IPS-18c (cell line): ENCODE measurements at regions not wholly inside any gene's neighbourhood (a gene's known extent, or its start where the extent isn't known, plus 50 kb on each side); places are given as distances from the start of the nearest gene placed in this dataset.

Experiments used
- H3K4me3 ChIP-seq: 2 replicates; pipeline ENCODE4 v1.7.0; 2013; ENCODE audit warnings: low read depth, mild to moderate bottlenecking, low read length, moderate library complexity; ENCODE audit not compliant: insufficient read depth
- H3K9me3 ChIP-seq: one replicate; pipeline ENCODE4 v1.6.1; 2013; ENCODE audit warnings: mild to moderate bottlenecking, low read length, moderate library complexity; ENCODE audit not compliant: control insufficient read depth, insufficient read depth

- H3K4me3 ChIP-seq = no peak overlapping the region
- H3K9me3 ChIP-seq = no peaks in the 10 kb centered on the region
Measured at GRCh38 chr11:45597097-45597496, 68.3 kb downstream of the CHST1 start.

GRCh38 chr11:45596571-45596970 lies 68.9 kb downstream of the CHST1 start:
- no peak overlapping the region for H3K4me3 ChIP-seq
- H3K9me3 ChIP-seq = no peaks in the 10 kb centered on the region

- Histone ChIP-seq H3K4me3 (no peak overlapping the region), H3K9me3 (no peaks in the 10 kb centered on the region)
Measured at GRCh38 chr11:45593992-45594391, 71.4 kb downstream of the CHST1 start.

- Histone ChIP-seq H3K9me3 (no peaks in the 10 kb centered on the region), H3K4me3 (no peak overlapping the region)
Measured at GRCh38 chr11:45592636-45593035, 72.8 kb downstream of the CHST1 start.

GRCh38 chr11:45590743-45591142 lies 74.7 kb downstream of the CHST1 start:
- Histone ChIP-seq H3K9me3 (no peaks in the 10 kb centered on the region), H3K4me3 (no peak overlapping the region)

- H3K9me3 ChIP-seq = no peaks in the 10 kb centered on the region
- no peak overlapping the region for H3K4me3 ChIP-seq
Measured at GRCh38 chr11:45585205-45585604, 80.2 kb downstream of the CHST1 start.

GRCh38 chr11:45583981-45584566 lies 81.3 kb downstream of the CHST1 start:
- no peak overlapping the region for H3K4me3 ChIP-seq

GRCh38 chr11:45580399-45580798 lies 85.0 kb downstream of the CHST1 start:
- Histone ChIP-seq H3K4me3 (no peak overlapping the region), H3K9me3 (no peaks in the 10 kb centered on the region)

More at GRCh38 chr11:45583981-45584566, 81.3 kb downstream of the CHST1 start:
- no peaks in the 10 kb centered on the region for H3K9me3 ChIP-seq

GRCh38 chr11:45578316-45578715 lies 87.1 kb downstream of the CHST1 start:
- Histone ChIP-seq H3K4me3 (no peak overlapping the region), H3K9me3 (no peaks in the 10 kb centered on the region)

- Histone ChIP-seq H3K9me3 (no peaks in the 10 kb centered on the region), H3K4me3 (no peak overlapping the region)
Measured at GRCh38 chr11:45577752-45578151, 87.7 kb downstream of the CHST1 start.

GRCh38 chr11:45576461-45577215 lies 88.8 kb downstream of the CHST1 start:
- no peak overlapping the region; the same call in 1 of the 2 replicates for H3K4me3 ChIP-seq

GRCh38 chr11:45573728-45574127 lies 91.7 kb downstream of the CHST1 start:
- H3K4me3 ChIP-seq = no peak overlapping the region
- H3K9me3 ChIP-seq = no peaks in the 10 kb centered on the region

More at GRCh38 chr11:45576461-45577215, 88.8 kb downstream of the CHST1 start:
- H3K9me3 ChIP-seq = no peaks in the 10 kb centered on the region

GRCh38 chr11:45572354-45573123 lies 92.9 kb downstream of the CHST1 start:
- Histone ChIP-seq H3K9me3 (no peaks in the 10 kb centered on the region), H3K4me3 (no peak overlapping the region)

GRCh38 chr11:45569776-45570175 lies 95.6 kb downstream of the CHST1 start:
- no peaks in the 10 kb centered on the region for H3K9me3 ChIP-seq
- H3K4me3 ChIP-seq = no peak overlapping the region

GRCh38 chr11:45568049-45568448 lies 97.4 kb downstream of the CHST1 start:
- Histone ChIP-seq H3K4me3 (no peak overlapping the region), H3K9me3 (no peaks in the 10 kb centered on the region)

- H3K4me3 ChIP-seq = no peak overlapping the region
- no peaks in the 10 kb centered on the region for H3K9me3 ChIP-seq
Measured at GRCh38 chr11:45565446-45565988, 99.9 kb downstream of the CHST1 start.

GRCh38 chr11:45563810-45564209 lies 101.6 kb downstream of the CHST1 start:
- peaks cover 2% of the 10 kb centered on the region for H3K9me3 ChIP-seq
- H3K4me3 ChIP-seq = no peak overlapping the region

- peaks cover 2% of the 10 kb centered on the region for H3K9me3 ChIP-seq
- H3K4me3 ChIP-seq = no peak overlapping the region
Measured at GRCh38 chr11:45563171-45563570, 102.3 kb downstream of the CHST1 start.
